NB4 (cell line): ENCODE measurements at regions not wholly inside any gene's neighbourhood (a gene's known extent, or its start where the extent isn't known, plus 50 kb on each side); places are given as distances from the start of the nearest gene placed in this dataset.

Source experiments
- DNase-seq: peaks from one replicate; pipeline ENCODE4 v3.0.0; 2010; ENCODE audit warnings: low read depth
- H3K4me3 ChIP-seq: one replicate; pipeline ENCODE4 v1.5.1; 2011; ENCODE audit warnings: mild to moderate bottlenecking, low read depth, low read length, moderate library complexity
- MYC ChIP-seq: IDR thresholded peaks from 2 replicates; pipeline ENCODE4 v1.6.1; 2011; ENCODE audit warnings: low read depth, low read length
- POLR2A ChIP-seq: IDR thresholded peaks from 2 replicates; pipeline ENCODE4 v1.6.1; 2011; ENCODE audit warnings: mild to moderate bottlenecking; ENCODE audit not compliant: insufficient read length; ENCODE audit errors: extremely low read depth
- TF ChIP-seq, protein P1 (sequence below): IDR thresholded peaks from one replicate; pipeline ENCODE4 v1.5.1; 2012; ENCODE audit warnings: low read depth, low read length
- TF ChIP-seq, protein P2 (sequence below): IDR thresholded peaks from 2 replicates; pipeline ENCODE4 v1.6.1; 2011; ENCODE audit warnings: low read depth, low read length

DNA sequence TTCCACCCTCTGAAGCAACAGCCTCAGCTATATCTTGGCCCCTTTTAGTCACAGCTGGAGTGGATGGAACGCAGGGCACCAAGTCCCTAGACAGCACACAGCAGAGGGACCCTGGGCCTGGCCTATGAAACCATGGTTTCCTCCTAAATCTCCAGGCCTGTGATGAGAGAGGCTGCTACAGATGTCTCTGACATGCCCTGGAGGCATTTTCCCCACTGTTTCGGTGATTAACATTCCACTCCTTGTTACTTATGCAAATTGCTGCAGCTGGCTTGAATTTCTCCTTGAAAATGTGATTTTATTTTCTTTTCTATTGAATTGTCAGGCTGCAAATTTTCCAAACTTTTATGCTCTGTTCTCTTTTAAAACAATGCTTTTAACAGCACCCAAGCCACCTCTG is 384.8 kb downstream of the PRR16 start:
- no peak overlapping the region for H3K4me3 ChIP-seq
- DNase-seq, result no peak
- TF ChIP-seq POLR2A (no peak), MYC (no peak)
- TF ChIP-seq, protein P1, sequence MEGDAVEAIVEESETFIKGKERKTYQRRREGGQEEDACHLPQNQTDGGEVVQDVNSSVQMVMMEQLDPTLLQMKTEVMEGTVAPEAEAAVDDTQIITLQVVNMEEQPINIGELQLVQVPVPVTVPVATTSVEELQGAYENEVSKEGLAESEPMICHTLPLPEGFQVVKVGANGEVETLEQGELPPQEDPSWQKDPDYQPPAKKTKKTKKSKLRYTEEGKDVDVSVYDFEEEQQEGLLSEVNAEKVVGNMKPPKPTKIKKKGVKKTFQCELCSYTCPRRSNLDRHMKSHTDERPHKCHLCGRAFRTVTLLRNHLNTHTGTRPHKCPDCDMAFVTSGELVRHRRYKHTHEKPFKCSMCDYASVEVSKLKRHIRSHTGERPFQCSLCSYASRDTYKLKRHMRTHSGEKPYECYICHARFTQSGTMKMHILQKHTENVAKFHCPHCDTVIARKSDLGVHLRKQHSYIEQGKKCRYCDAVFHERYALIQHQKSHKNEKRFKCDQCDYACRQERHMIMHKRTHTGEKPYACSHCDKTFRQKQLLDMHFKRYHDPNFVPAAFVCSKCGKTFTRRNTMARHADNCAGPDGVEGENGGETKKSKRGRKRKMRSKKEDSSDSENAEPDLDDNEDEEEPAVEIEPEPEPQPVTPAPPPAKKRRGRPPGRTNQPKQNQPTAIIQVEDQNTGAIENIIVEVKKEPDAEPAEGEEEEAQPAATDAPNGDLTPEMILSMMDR, result no peak
- TF ChIP-seq, protein P2, sequence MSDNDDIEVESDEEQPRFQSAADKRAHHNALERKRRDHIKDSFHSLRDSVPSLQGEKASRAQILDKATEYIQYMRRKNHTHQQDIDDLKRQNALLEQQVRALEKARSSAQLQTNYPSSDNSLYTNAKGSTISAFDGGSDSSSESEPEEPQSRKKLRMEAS, result no peak

DNA sequence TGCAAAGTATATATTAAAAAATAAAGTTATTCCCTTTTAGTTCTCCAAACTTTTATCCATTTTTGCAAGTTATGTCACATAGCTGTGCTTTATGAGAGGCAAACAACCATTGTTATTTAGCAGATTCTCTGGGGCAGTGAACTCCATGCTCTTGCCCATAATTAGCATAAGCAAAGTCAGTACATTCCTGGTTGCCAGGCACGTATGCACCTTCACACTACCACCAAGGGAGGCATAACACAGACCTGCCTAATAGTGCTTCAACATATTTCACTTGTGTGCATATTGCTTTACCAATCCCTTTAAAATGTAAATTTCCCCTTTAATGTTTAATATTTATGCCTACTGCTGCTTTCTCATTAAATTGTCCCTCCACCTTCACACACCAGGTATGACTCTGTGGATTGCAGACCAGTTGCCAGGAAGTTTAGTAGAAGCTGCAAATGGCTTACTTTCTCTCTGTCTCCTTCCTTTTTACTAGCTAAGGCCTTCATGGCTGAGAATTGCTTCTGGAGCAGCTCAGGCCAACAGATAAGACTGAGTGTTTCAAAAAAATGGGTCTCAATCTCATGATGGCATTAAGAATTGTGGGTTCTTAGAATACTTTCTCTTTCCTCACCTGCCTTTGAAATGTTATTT is 388.2 kb downstream of the PRR16 start:
- no peak overlapping the region for H3K4me3 ChIP-seq
- TF ChIP-seq, protein P2, result no peak
- TF ChIP-seq MYC, result no peak
- TF ChIP-seq, protein P1, result no peak
- no peak for TF ChIP-seq POLR2A
- DNase-seq, result no peak

DNA sequence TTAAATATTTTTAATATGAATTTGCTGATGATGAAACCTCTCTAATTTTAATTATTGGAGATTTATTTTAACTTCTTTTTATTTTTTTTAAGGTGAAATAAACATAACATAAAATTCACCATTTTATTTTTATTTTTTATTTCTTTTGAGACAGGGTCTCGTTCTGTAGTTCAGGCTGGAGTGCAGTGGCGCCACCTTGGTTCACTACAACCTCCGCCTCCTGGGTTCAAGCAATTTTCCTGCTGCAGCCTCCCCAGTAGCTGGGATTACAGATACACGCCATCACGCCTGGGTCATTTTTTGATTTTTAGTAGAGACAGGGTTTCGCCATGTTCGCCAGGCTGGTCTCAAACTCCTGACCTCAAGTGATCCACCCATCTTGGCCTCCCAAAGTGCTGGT is 402.9 kb downstream of the PRR16 start:
- DNase-seq, result no peak
- TF ChIP-seq POLR2A (no peak), MYC (no peak)
- no peak overlapping the region for H3K4me3 ChIP-seq

DNA sequence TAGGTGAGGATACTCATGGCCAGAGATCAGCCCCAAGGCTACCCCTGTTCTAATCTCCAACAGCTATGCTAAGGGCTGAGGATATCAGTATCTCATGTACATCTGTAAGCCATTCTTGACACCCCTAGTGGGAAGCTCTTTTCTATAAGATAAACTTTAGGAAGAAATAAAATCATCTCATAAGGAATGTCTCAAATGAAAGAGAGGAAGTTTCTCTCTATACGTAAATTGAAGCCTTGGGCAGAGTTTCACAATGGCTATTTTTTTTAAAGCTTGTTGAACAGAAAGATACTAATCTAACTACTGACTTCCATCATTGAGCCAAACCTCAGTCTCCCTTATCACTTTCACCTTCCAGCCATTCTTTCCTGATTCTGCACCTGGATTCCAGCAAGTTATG is 405.7 kb downstream of the PRR16 start:
- H3K4me3 ChIP-seq, result no peak overlapping the region
- TF ChIP-seq, protein P1, result no peak
- no peak for TF ChIP-seq MYC
- no peak for DNase-seq

DNA sequence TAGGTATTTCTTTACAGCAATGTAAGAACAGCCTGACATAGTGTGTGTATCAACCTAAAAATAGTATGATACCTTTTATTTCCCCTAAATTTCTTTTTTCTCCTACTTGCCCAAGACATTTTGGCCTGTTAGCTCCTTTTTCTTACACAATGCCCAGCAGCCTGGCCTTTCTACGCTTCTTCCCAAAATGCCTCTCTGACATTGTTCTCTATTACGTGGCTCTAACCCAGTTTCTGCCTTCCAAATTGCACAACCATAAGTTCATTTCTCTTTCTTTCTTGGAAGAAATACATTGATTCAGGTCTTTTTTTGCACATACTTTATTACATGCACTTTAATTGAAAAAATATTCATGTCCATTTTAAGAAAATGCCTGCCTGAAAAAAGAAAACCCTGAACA is 408.2 kb downstream of the PRR16 start:
- TF ChIP-seq, protein P1, result no peak
- no peak for TF ChIP-seq MYC
- TF ChIP-seq, protein P2, result no peak
- no peak for TF ChIP-seq POLR2A
- no peak for DNase-seq
- no peak overlapping the region for H3K4me3 ChIP-seq

DNA sequence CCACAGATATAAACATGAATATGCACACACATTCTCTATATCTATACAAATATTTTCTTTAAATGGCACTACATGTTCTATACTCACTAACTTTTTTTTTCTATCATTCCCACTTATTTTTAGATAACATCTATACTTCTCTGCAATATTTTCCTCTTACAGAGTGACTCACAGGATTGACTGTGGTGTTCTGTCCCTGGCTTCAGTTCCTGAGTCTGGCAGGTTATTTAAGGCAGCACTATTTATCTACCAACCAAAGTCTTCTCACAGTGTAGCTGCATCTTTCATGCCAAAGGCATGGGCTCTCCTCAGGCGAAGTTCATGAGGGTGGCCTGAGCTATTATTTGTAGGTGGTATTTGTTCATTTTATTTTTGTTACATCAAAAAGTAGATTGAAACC is 409.0 kb downstream of the PRR16 start:
- DNase-seq, result no peak
- H3K4me3 ChIP-seq, result no peak overlapping the region
- TF ChIP-seq, protein P1, result no peak
- TF ChIP-seq POLR2A (no peak), MYC (no peak)
- TF ChIP-seq, protein P2, result no peak
